HL-60 (cell line): ENCODE measurements at regions not wholly inside any gene's neighbourhood (a gene's known extent, or its start where the extent isn't known, plus 50 kb on each side); places are given as distances from the start of the nearest gene placed in this dataset.

Source experiments
- DNase-seq, 2 experiments: peaks; one replicate each; pipeline ENCODE4 v3.0.0-alpha.2; 2010 to 2020; ENCODE audit warnings: low read depth in 1 of 2, low spot score in 1 of 2
- H3K27ac ChIP-seq: fragments of 250-450 bp; sonication (Bioruptor Pico); replicated peaks from 2 replicates; pipeline ENCODE4 v1.5.1; 2020; ENCODE audit warnings: mild to moderate bottlenecking, moderate library complexity
- H3K27me3 ChIP-seq: fragments of 250-450 bp; sonication (Bioruptor Pico); 2 replicates; pipeline ENCODE4 v1.5.1; 2021; ENCODE audit warnings: mild to moderate bottlenecking, moderate library complexity; ENCODE audit not compliant: insufficient read depth, poor library complexity, severe bottlenecking
- H3K4me3 ChIP-seq: replicated peaks from 2 replicates; pipeline ENCODE4 v1.5.1; 2011; ENCODE audit warnings: mild to moderate bottlenecking, control low read depth, low read length; ENCODE audit not compliant: insufficient read depth
- CTCF ChIP-seq: IDR thresholded peaks from one replicate; pipeline ENCODE4 v1.5.1; 2011; ENCODE audit warnings: low read length, control low read depth, inconsistent platforms; ENCODE audit not compliant: insufficient read depth
- GABPA ChIP-seq: IDR thresholded peaks from 2 replicates; pipeline ENCODE4 v1.6.1; 2012; ENCODE audit warnings: low read depth
- POLR2AphosphoS5 ChIP-seq: IDR thresholded peaks from 2 replicates; pipeline ENCODE4 v1.6.1; 2012; ENCODE audit warnings: low read depth
- REST ChIP-seq: IDR thresholded peaks from 2 replicates; pipeline ENCODE4 v1.6.1; 2012; ENCODE audit warnings: low read depth; ENCODE audit not compliant: insufficient replicate concordance
- SPI1 ChIP-seq: IDR thresholded peaks from 2 replicates; pipeline ENCODE4 v1.6.1; 2012; ENCODE audit warnings: low read depth, mild to moderate bottlenecking, borderline replicate concordance

GRCh38 chr3:23004971-23005370, 198.2 kb upstream of the UBE2E2 start:
- TF ChIP-seq GABPA (no peak), POLR2AphosphoS5 (no peak), CTCF (no peak), REST (no peak), SPI1 (no peak)
- no peak overlapping the region for H3K4me3 ChIP-seq
- no peak overlapping the region for H3K27ac ChIP-seq
- H3K27me3 ChIP-seq, result no peaks in the 10 kb centered on the region
- no peak for DNase-seq

GRCh38 chr3:23017801-23018200, 185.3 kb upstream of the UBE2E2 start:
- no peak for DNase-seq
- no peak for TF ChIP-seq SPI1
- no peak for TF ChIP-seq CTCF
- no peak for TF ChIP-seq GABPA
- TF ChIP-seq REST, result no peak
- TF ChIP-seq POLR2AphosphoS5, result no peak
- H3K27ac ChIP-seq, result no peak overlapping the region

GRCh38 chr3:23019596-23020300, 183.4 kb upstream of the UBE2E2 start:
- TF ChIP-seq SPI1, result no peak
- no peak for TF ChIP-seq CTCF
- TF ChIP-seq POLR2AphosphoS5, result no peak
- TF ChIP-seq GABPA, result no peak
- TF ChIP-seq REST, result no peak
- H3K27me3 ChIP-seq, result no peaks in the 10 kb centered on the region
- H3K4me3 ChIP-seq, result no peak overlapping the region
- no peak overlapping the region for H3K27ac ChIP-seq
- no peak for DNase-seq

More at GRCh38 chr3:23017801-23018200, 185.3 kb upstream of the UBE2E2 start:
- Histone ChIP-seq H3K27me3 (no peaks in the 10 kb centered on the region), H3K4me3 (no peak overlapping the region)
